Activated CD4-positive, alpha-beta T cell treated with anti-CD3 and anti-CD28 coated beads for 4 hours (primary cell): ENCODE measurements at regions not wholly inside any gene's neighbourhood (a gene's known extent, or its start where the extent isn't known, plus 50 kb on each side); places are given as distances from the start of the nearest gene placed in this dataset.

Experiments
- DNase-seq, 2 donors: peaks; one replicate each; pipeline ENCODE4 v3.0.0-alpha.2; 2020

- no peak for DNase-seq
Observed at GRCh38 chr3:5305684-5305989, 118.1 kb downstream of the EDEM1 start.

GRCh38 chr3:5309171-5309570 is 121.7 kb downstream of the EDEM1 start:
- no peak for DNase-seq

GRCh38 chr3:5309602-5310001 is 122.1 kb downstream of the EDEM1 start:
- no peak for DNase-seq

- DNase-seq, result no peak
Observed at GRCh38 chr3:5310509-5310908, 123.0 kb downstream of the EDEM1 start.

- no peak for DNase-seq
Observed at GRCh38 chr3:5312290-5312689, 124.8 kb downstream of the EDEM1 start.

- DNase-seq, result no peak
Observed at GRCh38 chr3:5314897-5315296, 127.4 kb downstream of the EDEM1 start.

GRCh38 chr3:5317557-5317956 is 130.1 kb downstream of the EDEM1 start:
- no peak for DNase-seq

GRCh38 chr3:5319454-5319853 is 131.9 kb downstream of the EDEM1 start:
- no peak for DNase-seq

- no peak for DNase-seq
Observed at GRCh38 chr3:5321666-5322340, 134.3 kb downstream of the EDEM1 start.

- no peak for DNase-seq
Observed at GRCh38 chr3:5324780-5325179, 137.3 kb downstream of the EDEM1 start.

- peak; percentile 1 to 4 for DNase-seq
Observed at GRCh38 chr3:5330152-5330810, 142.8 kb downstream of the EDEM1 start.

GRCh38 chr3:5331567-5332269 is 144.2 kb downstream of the EDEM1 start:
- DNase-seq, result no peak

GRCh38 chr3:5332270-5332956 is 144.9 kb downstream of the EDEM1 start:
- no peak for DNase-seq

GRCh38 chr3:5339967-5340535 is 152.5 kb downstream of the EDEM1 start:
- DNase-seq, result no peak

GRCh38 chr3:5341610-5342009 is 154.1 kb downstream of the EDEM1 start:
- DNase-seq, result no peak

- no peak for DNase-seq
Observed at GRCh38 chr3:5343459-5343858, 156.0 kb downstream of the EDEM1 start.

GRCh38 chr3:5344707-5345106 is 157.2 kb downstream of the EDEM1 start:
- DNase-seq, result no peak

- DNase-seq, result no peak
Observed at GRCh38 chr3:5347486-5347885, 160.0 kb downstream of the EDEM1 start.

- DNase-seq, result no peak
Observed at GRCh38 chr3:5348229-5348902, 160.9 kb downstream of the EDEM1 start.

GRCh38 chr3:5349343-5349742 is 161.8 kb downstream of the EDEM1 start:
- DNase-seq, result no peak

- no peak for DNase-seq
Observed at GRCh38 chr3:5357089-5357488, 169.6 kb downstream of the EDEM1 start.

- no peak for DNase-seq
Observed at GRCh38 chr3:5358911-5359310, 171.4 kb downstream of the EDEM1 start.

- DNase-seq, result no peak
Observed at GRCh38 chr3:5360453-5360852, 172.9 kb downstream of the EDEM1 start.
